Osteocyte (in vitro differentiated cells): ENCODE measurements at regions not wholly inside any gene's neighbourhood (a gene's known extent, or its start where the extent isn't known, plus 50 kb on each side); places are given as distances from the start of the nearest gene placed in this dataset.
A peak's percentile ranks its signal among the peaks of the same experiment; 100 is the strongest.

Source experiments
- DNase-seq: peaks from one replicate; pipeline ENCODE4 v3.0.0; 2021; ENCODE audit warnings: mixed read lengths; ENCODE audit not compliant: unreplicated experiment; ENCODE audit errors: extremely low spot score
- H3K27ac Mint-ChIP-seq: one replicate; pipeline ENCODE4 v1.8.0; 2021; ENCODE audit warnings: mild to moderate bottlenecking, mixed read lengths; ENCODE audit not compliant: unreplicated experiment
- H3K27me3 Mint-ChIP-seq: one replicate; pipeline ENCODE4 v1.8.0; 2021; ENCODE audit warnings: mixed read lengths; ENCODE audit not compliant: unreplicated experiment
- H3K36me3 Mint-ChIP-seq: one replicate; pipeline ENCODE4 v1.8.0; 2021; ENCODE audit warnings: mixed read lengths; ENCODE audit not compliant: unreplicated experiment
- H3K4me1 Mint-ChIP-seq: one replicate; pipeline ENCODE4 v1.8.0; 2021; ENCODE audit warnings: mixed read lengths; ENCODE audit not compliant: unreplicated experiment
- H3K4me3 Mint-ChIP-seq: one replicate; pipeline ENCODE4 v1.8.0; 2021; ENCODE audit warnings: mild to moderate bottlenecking, moderate library complexity, mixed read lengths; ENCODE audit not compliant: unreplicated experiment
- H3K9me3 Mint-ChIP-seq: one replicate; pipeline ENCODE4 v1.8.0; 2021; ENCODE audit warnings: mixed read lengths; ENCODE audit not compliant: unreplicated experiment
- TF ChIP-seq, protein P1 (sequence below): fragments of 200-600 bp; sonication (generic); IDR thresholded peaks from 2 replicates; pipeline ENCODE4 v1.5.0; 2021; ENCODE audit warnings: antibody characterized with exemption, mild to moderate bottlenecking, moderate library complexity

DNA sequence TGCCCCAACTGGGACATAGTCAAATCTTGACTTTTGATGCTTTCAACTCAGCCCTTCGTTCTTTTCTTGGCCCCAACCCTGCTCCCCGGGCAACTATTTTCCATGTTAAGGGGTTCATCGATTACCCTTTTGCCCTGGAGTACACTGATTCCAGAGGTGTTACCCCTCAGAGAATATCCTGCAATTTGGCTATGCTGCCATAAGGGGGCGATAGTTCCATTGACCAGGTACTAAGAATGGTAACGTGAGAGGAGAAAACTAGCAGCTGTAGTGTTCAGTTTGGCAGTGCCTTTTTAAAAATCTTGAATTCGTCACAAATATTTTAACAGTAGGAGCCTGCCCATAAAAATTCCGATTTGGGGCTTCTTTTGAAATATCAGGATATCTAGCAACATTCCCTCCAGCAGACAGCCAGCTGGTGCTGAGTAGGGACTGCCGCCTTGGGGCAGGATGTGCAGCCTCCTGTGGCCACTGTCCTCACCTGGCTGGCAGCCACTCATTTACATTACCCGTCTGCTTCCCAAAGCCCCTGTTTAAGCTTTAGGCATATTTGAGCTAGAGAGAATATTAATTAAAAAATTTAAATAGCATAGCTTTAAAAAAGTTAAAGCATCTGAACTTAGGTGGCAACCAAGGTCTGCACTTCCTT, 146.3 kb upstream of the SKOR2 start:
- no peak for DNase-seq
- Mint-ChIP-seq H3K9me3 (peaks cover 8% of the 10 kb centered on the region), H3K36me3 (no peaks in the 10 kb centered on the region), H3K4me3 (no peak overlapping the region), H3K4me1 (no peaks in the 10 kb centered on the region), H3K27ac (no peak overlapping the region), H3K27me3 (no peaks in the 10 kb centered on the region)
- TF ChIP-seq, protein P1, sequence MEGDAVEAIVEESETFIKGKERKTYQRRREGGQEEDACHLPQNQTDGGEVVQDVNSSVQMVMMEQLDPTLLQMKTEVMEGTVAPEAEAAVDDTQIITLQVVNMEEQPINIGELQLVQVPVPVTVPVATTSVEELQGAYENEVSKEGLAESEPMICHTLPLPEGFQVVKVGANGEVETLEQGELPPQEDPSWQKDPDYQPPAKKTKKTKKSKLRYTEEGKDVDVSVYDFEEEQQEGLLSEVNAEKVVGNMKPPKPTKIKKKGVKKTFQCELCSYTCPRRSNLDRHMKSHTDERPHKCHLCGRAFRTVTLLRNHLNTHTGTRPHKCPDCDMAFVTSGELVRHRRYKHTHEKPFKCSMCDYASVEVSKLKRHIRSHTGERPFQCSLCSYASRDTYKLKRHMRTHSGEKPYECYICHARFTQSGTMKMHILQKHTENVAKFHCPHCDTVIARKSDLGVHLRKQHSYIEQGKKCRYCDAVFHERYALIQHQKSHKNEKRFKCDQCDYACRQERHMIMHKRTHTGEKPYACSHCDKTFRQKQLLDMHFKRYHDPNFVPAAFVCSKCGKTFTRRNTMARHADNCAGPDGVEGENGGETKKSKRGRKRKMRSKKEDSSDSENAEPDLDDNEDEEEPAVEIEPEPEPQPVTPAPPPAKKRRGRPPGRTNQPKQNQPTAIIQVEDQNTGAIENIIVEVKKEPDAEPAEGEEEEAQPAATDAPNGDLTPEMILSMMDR = peak; percentile 11

DNA sequence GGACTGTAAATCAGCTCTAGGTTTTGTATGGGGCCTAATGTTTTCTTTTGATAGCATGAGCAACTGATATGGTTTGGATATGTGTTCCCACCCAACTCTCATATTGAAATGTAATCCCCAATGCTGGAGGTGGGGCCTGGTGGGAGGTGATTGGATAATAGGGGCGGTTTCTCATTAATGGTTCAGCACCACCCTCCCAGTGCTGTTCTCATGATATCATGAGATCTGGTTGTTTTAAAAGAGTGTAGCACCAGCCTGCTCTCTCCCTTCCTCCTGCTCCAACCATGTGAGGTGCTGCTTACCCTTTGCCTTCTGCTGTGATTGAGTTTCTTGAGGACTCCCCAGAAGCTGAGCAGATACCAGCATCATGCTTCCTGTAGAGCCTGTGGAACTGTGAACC, 140.2 kb upstream of the SKOR2 start:
- H3K27me3 Mint-ChIP-seq = no peaks in the 10 kb centered on the region
- H3K4me1 Mint-ChIP-seq = no peaks in the 10 kb centered on the region
- no peak overlapping the region for H3K4me3 Mint-ChIP-seq
- DNase-seq = no peak
- TF ChIP-seq, protein P1 = no peak
- H3K27ac Mint-ChIP-seq = no peak overlapping the region
- H3K36me3 Mint-ChIP-seq = no peaks in the 10 kb centered on the region
- peaks cover 4% of the 10 kb centered on the region for H3K9me3 Mint-ChIP-seq

DNA sequence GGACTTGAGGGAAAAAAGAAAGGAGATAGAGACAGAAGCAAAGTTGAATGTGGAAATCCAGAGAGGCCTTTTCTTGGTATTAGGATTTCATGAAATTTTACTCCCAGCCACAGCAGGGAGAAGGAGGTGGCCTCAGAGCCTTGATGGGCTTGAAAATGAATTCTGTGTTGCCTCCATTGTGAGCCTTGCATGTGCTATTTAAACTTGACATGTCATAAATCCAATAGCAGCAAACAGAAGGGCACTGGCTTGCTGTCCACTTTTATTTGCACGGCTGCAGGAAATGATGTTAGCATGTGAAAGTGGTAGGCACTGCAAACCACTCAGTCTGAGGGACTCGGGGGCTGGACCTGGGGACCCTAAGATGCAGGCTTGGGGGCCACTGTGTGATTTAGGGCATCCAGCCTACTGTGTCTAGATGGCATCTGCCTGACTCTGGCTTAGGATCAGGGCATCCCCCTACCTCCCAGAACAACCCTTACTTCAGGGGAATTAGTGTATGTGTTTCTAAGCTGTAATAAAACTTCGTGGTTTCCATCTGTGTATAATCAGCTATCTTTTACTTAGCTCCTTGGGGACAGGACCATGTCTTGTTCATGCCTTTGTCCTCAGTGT, 139.1 kb upstream of the SKOR2 start:
- TF ChIP-seq, protein P1 = no peak
- Mint-ChIP-seq H3K27ac (no peak overlapping the region), H3K4me1 (no peaks in the 10 kb centered on the region), H3K36me3 (no peaks in the 10 kb centered on the region), H3K4me3 (no peak overlapping the region), H3K9me3 (peaks cover 4% of the 10 kb centered on the region), H3K27me3 (no peaks in the 10 kb centered on the region)
- DNase-seq = no peak

DNA sequence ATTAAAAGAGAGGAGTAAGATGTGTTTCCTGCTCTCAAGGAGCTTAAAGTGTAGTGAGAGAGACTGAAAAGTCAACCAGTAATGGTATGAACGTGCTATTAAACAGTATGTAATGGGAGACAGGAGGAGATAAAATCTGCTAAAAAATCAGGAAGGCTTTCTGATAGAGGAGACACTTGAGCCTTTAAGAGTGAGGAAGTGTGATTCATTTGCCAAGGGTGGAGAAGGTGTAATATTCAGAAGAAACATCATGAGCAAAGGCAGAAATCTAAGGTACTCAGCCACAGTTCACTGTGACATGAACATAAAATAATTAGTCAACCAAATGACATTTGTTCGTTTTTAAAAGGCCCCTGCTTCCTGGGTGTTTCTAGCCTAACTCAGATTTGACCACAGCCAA, 137.8 kb upstream of the SKOR2 start:
- DNase-seq = no peak
- Mint-ChIP-seq H3K27me3 (no peaks in the 10 kb centered on the region), H3K4me1 (no peaks in the 10 kb centered on the region), H3K4me3 (no peak overlapping the region), H3K27ac (no peak overlapping the region), H3K9me3 (peaks cover 5% of the 10 kb centered on the region), H3K36me3 (no peaks in the 10 kb centered on the region)
- TF ChIP-seq, protein P1 = no peak

DNA sequence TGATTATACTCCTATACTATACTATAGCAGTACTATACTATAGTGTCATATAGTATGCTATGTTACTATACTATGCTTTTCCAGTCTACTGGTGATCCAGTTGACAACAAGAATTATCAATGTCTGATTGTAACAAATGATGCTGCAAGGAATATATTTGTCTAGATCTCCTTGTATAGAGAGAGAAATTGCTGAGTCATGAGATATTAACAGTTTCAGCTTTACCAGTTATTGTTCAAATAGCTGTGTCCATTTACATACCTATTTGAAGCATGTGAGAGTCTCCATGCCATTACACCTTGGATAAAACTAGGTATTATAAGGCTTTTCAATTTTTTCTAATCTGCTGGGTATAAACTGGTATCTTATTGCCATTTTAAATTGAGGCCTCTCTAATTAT, 136.4 kb upstream of the SKOR2 start:
- Mint-ChIP-seq H3K27me3 (no peaks in the 10 kb centered on the region), H3K27ac (no peak overlapping the region), H3K9me3 (peaks cover 5% of the 10 kb centered on the region), H3K36me3 (no peaks in the 10 kb centered on the region), H3K4me3 (no peak overlapping the region), H3K4me1 (no peaks in the 10 kb centered on the region)
- TF ChIP-seq, protein P1 = no peak
- DNase-seq = no peak
